ENCODE measurements at regions not wholly inside any gene's neighbourhood (a gene's known extent, or its start where the extent isn't known, plus 50 kb on each side); places are given as distances from the start of the nearest gene placed in this dataset.

- no peak for TF ChIP-seq ZNF565 (CRISPR knock-in tag; conservative IDR thresholded peaks at IDR 0.05; ENCODE audit: low read depth)
- no peak for TF ChIP-seq SNAI2 (CRISPR knock-in tag; IDR thresholded peaks at IDR 0.05)
- no peak for TF ChIP-seq ZNF8 (CRISPR knock-in tag; IDR thresholded peaks at IDR 0.05)
- TF ChIP-seq ISL1 (CRISPR knock-in tag; IDR thresholded peaks at IDR 0.05), result no peak
- TF ChIP-seq OSR1 (CRISPR knock-in tag; IDR thresholded peaks at IDR 0.05), result no peak
- no peak for TF ChIP-seq ZFP30 (CRISPR knock-in tag; IDR thresholded peaks at IDR 0.05)
- TF ChIP-seq CSDC2 (CRISPR knock-in tag; IDR thresholded peaks at IDR 0.05), result no peak
- no peak for TF ChIP-seq BACH2 (CRISPR knock-in tag; IDR thresholded peaks at IDR 0.05; ENCODE audit: borderline replicate concordance)
- TF ChIP-seq PPARA (CRISPR knock-in tag; IDR thresholded peaks at IDR 0.05; ENCODE audit: borderline replicate concordance), result no peak
Observed at GRCh38 chr1:217955723-217956122, 324.6 kb downstream of the SPATA17 start.

All from SK-N-SH treated with all-trans-retinoic acid at 6 μM for 48 hours (cell line).